IMR-90 (cell line): ENCODE measurements at regions not wholly inside any gene's neighbourhood (a gene's known extent, or its start where the extent isn't known, plus 50 kb on each side); places are given as distances from the start of the nearest gene placed in this dataset.

Source experiments
- ATAC-seq: fragments of 200-7000 bp; cut with Tn5 transposase; 2 replicates; pipeline ENCODE4 v1.9.1; 2020; ENCODE audit warnings: low read depth, mild to moderate bottlenecking, moderate library complexity
- BruUV-seq: library from RNA; stranded (reverse); fragments of 400-500 nt; replicated peaks from 2 replicates; lab custom pipeline; 2021; lab: Mats Ljungman, UMichigan
- CTCF ChIA-PET: fragments of 300-600 bp; formaldehyde crosslinking; extraction: SDS; loops from one replicate; lab custom pipeline; 2021; ENCODE audit warnings: antibody characterized with exemption; lab: Yijun Ruan, JAX
- POLR2A ChIA-PET: fragments of 300-600 bp; sonication (Branson Sonifier 250); formaldehyde crosslinking; loops from one replicate; lab custom pipeline; 2022; ENCODE audit warnings: antibody characterized with exemption; ENCODE audit not compliant: unreplicated experiment; lab: Charles Lee
- DNase-seq: peaks from one replicate; pipeline ENCODE4 v3.0.0; 2013
- H2AFZ ChIP-seq: replicated peaks from 2 replicates; pipeline ENCODE3; 2013; ENCODE audit warnings: low read length, mild to moderate bottlenecking; ENCODE audit not compliant: poor library complexity
- H2AK5ac ChIP-seq: 2 replicates; pipeline ENCODE4 v1.6.1; 2013; ENCODE audit warnings: low read depth, low read length, inconsistent platforms
- H2AK9ac ChIP-seq: replicated peaks from 2 replicates; pipeline ENCODE3; 2013; ENCODE audit warnings: mild to moderate bottlenecking, low read depth, low read length, moderate library complexity; ENCODE audit not compliant: poor library complexity
- H2BK120ac ChIP-seq: 2 replicates; pipeline ENCODE4 v1.6.1; 2013; ENCODE audit warnings: low read depth, low read length, inconsistent platforms
- H2BK15ac ChIP-seq: 3 replicates; pipeline ENCODE4 v1.6.1; 2013; ENCODE audit warnings: low read depth, low read length, inconsistent platforms
- H2BK20ac ChIP-seq: 2 replicates; pipeline ENCODE4 v1.6.1; 2013; ENCODE audit warnings: low read depth, mild to moderate bottlenecking, inconsistent platforms, low read length, moderate library complexity
- H2BK5ac ChIP-seq: 2 replicates; pipeline ENCODE4 v1.6.1; 2013; ENCODE audit warnings: mild to moderate bottlenecking, low read depth, low read length, inconsistent platforms; ENCODE audit not compliant: poor library complexity, severe bottlenecking
- H3K14ac ChIP-seq: replicated peaks from 2 replicates; pipeline ENCODE4 v1.6.1; 2013; ENCODE audit warnings: low read depth, low read length, inconsistent platforms
- H3K18ac ChIP-seq: 2 replicates; pipeline ENCODE4 v1.6.1; 2013; ENCODE audit warnings: low read depth, low read length, control low read depth
- H3K23ac ChIP-seq: 2 replicates; pipeline ENCODE4 v1.6.1; 2013; ENCODE audit warnings: low read depth, low read length, inconsistent platforms
- H3K27ac ChIP-seq: 2 replicates; pipeline ENCODE4 v1.5.1; 2013; ENCODE audit warnings: mild to moderate bottlenecking, control low read depth, low read length; ENCODE audit not compliant: insufficient read depth
- H3K27me3 ChIP-seq: 2 replicates; pipeline ENCODE4 v1.6.1; 2013; ENCODE audit warnings: low read length; ENCODE audit not compliant: control insufficient read depth, insufficient read depth
- H3K36me3 ChIP-seq: 2 replicates; pipeline ENCODE4 v1.6.1; 2013; ENCODE audit warnings: low read length, mixed read lengths; ENCODE audit not compliant: control insufficient read depth, insufficient read depth
- H3K4ac ChIP-seq: 2 replicates; pipeline ENCODE4 v1.6.1; 2013; ENCODE audit warnings: low read depth, low read length, inconsistent platforms
- H3K4me1 ChIP-seq: 2 replicates; pipeline ENCODE4 v1.6.1; 2013; ENCODE audit warnings: low read length, mixed read lengths; ENCODE audit not compliant: control insufficient read depth, insufficient read depth
- H3K4me2 ChIP-seq: 2 replicates; pipeline ENCODE4 v1.6.1; 2013; ENCODE audit warnings: low read depth, mild to moderate bottlenecking, control low read depth, low read length, moderate library complexity
- H3K4me3 ChIP-seq: 2 replicates; pipeline ENCODE4 v1.5.1; 2013; ENCODE audit warnings: low read depth, mild to moderate bottlenecking, control low read depth, low read length, moderate library complexity; ENCODE audit not compliant: insufficient read depth
- H3K56ac ChIP-seq: 2 replicates; pipeline ENCODE4 v1.6.1; 2013; ENCODE audit warnings: low read length, inconsistent platforms; ENCODE audit not compliant: insufficient read depth; ENCODE audit errors: extremely low read depth
- H3K79me1 ChIP-seq, 2 experiments: 2 replicates each; pipeline ENCODE4 v1.6.1; 2013; ENCODE audit warnings: low read length in 2 of 2, inconsistent platforms in 1 of 2, low read depth in 1 of 2
- H3K9ac ChIP-seq: 2 replicates; pipeline ENCODE4 v1.6.1; 2013; ENCODE audit warnings: low read depth, low read length, control low read depth
- H3K9me1 ChIP-seq: 2 replicates; pipeline ENCODE4 v1.6.1; 2013; ENCODE audit warnings: low read length, inconsistent platforms; ENCODE audit not compliant: insufficient read depth
- H3K9me3 ChIP-seq: 2 replicates; pipeline ENCODE4 v1.6.1; 2013; ENCODE audit warnings: low read length; ENCODE audit not compliant: control insufficient read depth, insufficient read depth
- H4K20me1 ChIP-seq: 2 replicates; pipeline ENCODE4 v1.6.1; 2013; ENCODE audit warnings: low read length, inconsistent platforms; ENCODE audit not compliant: insufficient read depth
- H4K5ac ChIP-seq: 2 replicates; pipeline ENCODE4 v1.6.1; 2013; ENCODE audit warnings: mild to moderate bottlenecking, low read depth, low read length, control low read depth
- H4K8ac ChIP-seq, 2 experiments: 2 replicates each; pipeline ENCODE4 v1.6.1; 2013; ENCODE audit warnings: low read depth in 2 of 2, low read length in 2 of 2, control low read depth in 1 of 2, inconsistent platforms in 1 of 2
- H4K91ac ChIP-seq: 2 replicates; pipeline ENCODE4 v1.6.1; 2013; ENCODE audit warnings: low read depth, low read length, inconsistent platforms; ENCODE audit not compliant: insufficient read depth
- MAFK ChIP-seq: IDR thresholded peaks from 2 replicates; pipeline ENCODE4 v1.6.1; 2012; ENCODE audit warnings: low read depth, low read length, improper control_type of control experiment
- RAD21 ChIP-seq: IDR thresholded peaks from 2 replicates; pipeline ENCODE4 v1.6.1; 2012; ENCODE audit warnings: low read length, improper control_type of control experiment
- RCOR1 ChIP-seq: IDR thresholded peaks from 2 replicates; pipeline ENCODE4 v1.6.1; 2012; ENCODE audit warnings: mild to moderate bottlenecking, low read length, improper control_type of control experiment; ENCODE audit not compliant: insufficient replicate concordance
- WGBS, 2 experiments: methylation state at CpG; one replicate each; pipeline versions ENCODE4 v1.1.5 to v1.1.7; 2013; ENCODE audit warnings: missing lambda C conversion rate in 2 of 2; ENCODE audit not compliant: insufficient read length in 1 of 2; ENCODE audit errors: extremely low coverage in 2 of 2; 5-methylcytosine and 5-hydroxymethylcytosine counted together
- dilution Hi-C: fragments of 300-500 bp; cut with HindIII; formaldehyde crosslinking; loops from one replicate; pipeline ENCODE4 v1.14.3; 2018; ENCODE audit warnings: low sequenced_read_pairs; ENCODE audit not compliant: unreplicated experiment
- in situ Hi-C: fragments of 300-500 bp; cut with MboI; formaldehyde crosslinking; loops from 3 replicates; pipeline ENCODE4 v1.14.3; 2019; ENCODE audit warnings: low sequenced_read_pairs, inconsistent platforms, mixed read lengths
- intact Hi-C: fragments of 100-400 bp; cut with micrococcal nuclease; formaldehyde crosslinking; loops from 2 replicates; pipeline ENCODE4 v1.10.0; 2022

DNA sequence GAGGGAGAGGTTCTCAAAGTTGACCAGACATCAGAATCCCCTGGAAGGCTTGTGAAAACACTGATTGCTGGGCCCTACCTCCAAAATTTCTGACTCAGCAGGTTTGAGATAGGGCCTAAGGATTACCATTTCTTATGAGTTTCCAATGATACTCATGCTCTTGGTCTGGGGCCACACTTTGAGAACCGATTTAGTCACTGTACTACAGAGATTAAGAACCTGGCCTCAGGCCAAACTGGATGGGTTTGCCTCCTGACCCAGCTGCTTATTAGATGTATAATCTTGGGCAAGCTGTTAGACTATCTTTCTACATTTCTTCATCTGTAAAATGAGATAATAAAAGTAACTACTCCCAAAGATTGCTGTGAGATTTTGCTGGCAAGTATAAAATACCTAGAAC is 77.1 kb upstream of the SCIN start:
- no peak overlapping the region for H3K23ac ChIP-seq
- no peaks in the 10 kb centered on the region for H3K27me3 ChIP-seq
- H2BK5ac ChIP-seq: no peak overlapping the region
- no peak overlapping the region for H3K4ac ChIP-seq
- H3K79me1 ChIP-seq: no peaks in the 10 kb centered on the region
- H4K8ac ChIP-seq: no peak overlapping the region
- no peak overlapping the region for H3K4me3 ChIP-seq
- H4K91ac ChIP-seq: no peak overlapping the region
- H2BK20ac ChIP-seq: no peak overlapping the region
- TF ChIP-seq RAD21: no peak
- TF ChIP-seq MAFK: peak; percentile 64
- no peak for TF ChIP-seq RCOR1
- no peak overlapping the region for H2AK5ac ChIP-seq
- ChIA-PET POLR2A (no interaction called here), CTCF (no interaction called here)
- H3K56ac ChIP-seq: no peak overlapping the region
- intact Hi-C loops (loop anchor here (2.0 kb wide), 1 partner anchor 659 kb away; no protein-coding TSS in a partner anchor), in situ Hi-C loops (loop anchor here (25.0 kb wide), 4 partner anchors 106 to 1056 kb away; partner anchors contain the start of gene THSD7A), dilution Hi-C loops (no loop called here)
- H3K4me2 ChIP-seq: no peak overlapping the region
- no peaks in the 10 kb centered on the region for H3K36me3 ChIP-seq
- H3K9ac ChIP-seq: no peak overlapping the region
- H3K18ac ChIP-seq: no peak overlapping the region
- no peak overlapping the region for H4K5ac ChIP-seq
- DNase-seq (peak; percentile 1), ATAC-seq (no peak)
- H2BK120ac ChIP-seq: no peak overlapping the region
- no peak overlapping the region for H2BK15ac ChIP-seq
- BruUV-seq: no TSS peak
- no peak overlapping the region for H3K14ac ChIP-seq
- no peak overlapping the region for H3K27ac ChIP-seq
- no peak overlapping the region for H2AFZ ChIP-seq
- no peaks in the 10 kb centered on the region for H4K20me1 ChIP-seq
- no peaks in the 10 kb centered on the region for H3K9me3 ChIP-seq
- H3K9me1 ChIP-seq: no peaks in the 10 kb centered on the region
- no peaks in the 10 kb centered on the region for H3K4me1 ChIP-seq
- no peak overlapping the region for H2AK9ac ChIP-seq
- WGBS, 2 experiments: no CpG with 5 or more reads among the region's 1 CpG
